Memory B cell (primary cell): ENCODE measurements at regions not wholly inside any gene's neighbourhood (a gene's known extent, or its start where the extent isn't known, plus 50 kb on each side); places are given as distances from the start of the nearest gene placed in this dataset.

ENCODE experiments used
- ATAC-seq: fragments of 150-1000 bp; cut with Tn5 transposase; 2 replicates; pipeline ENCODE4 v1.10.0; 2021; ENCODE audit warnings: low read depth, mild to moderate bottlenecking, moderate library complexity
- DNase-seq, 2 donors: peaks; one replicate each; pipeline ENCODE4 v3.0.0; 2022; ENCODE audit warnings: low spot score in 2 of 2
- H3K27ac Mint-ChIP-seq: one replicate; pipeline ENCODE4 v1.8.0; 2022; ENCODE audit warnings: mild to moderate bottlenecking, moderate library complexity, mixed read lengths
- H3K27me3 Mint-ChIP-seq: one replicate; pipeline ENCODE4 v1.8.0; 2022; ENCODE audit warnings: mixed read lengths
- H3K36me3 Mint-ChIP-seq: one replicate; pipeline ENCODE4 v1.8.0; 2022; ENCODE audit warnings: mild to moderate bottlenecking, mixed read lengths
- H3K4me1 Mint-ChIP-seq: one replicate; pipeline ENCODE4 v1.8.0; 2022; ENCODE audit warnings: mixed read lengths
- H3K4me3 Mint-ChIP-seq: one replicate; pipeline ENCODE4 v1.8.0; 2022; ENCODE audit warnings: mild to moderate bottlenecking, moderate library complexity, mixed read lengths
- H3K9me3 Mint-ChIP-seq: one replicate; pipeline ENCODE4 v1.8.0; 2022; ENCODE audit warnings: mixed read lengths

- DNase-seq = no peak
- Mint-ChIP-seq H3K9me3 (peaks cover 1% of the 10 kb centered on the region), H3K4me1 (no peaks in the 10 kb centered on the region), H3K27ac (no peak overlapping the region), H3K27me3 (no peaks in the 10 kb centered on the region), H3K4me3 (no peak overlapping the region), H3K36me3 (no peaks in the 10 kb centered on the region)
- no peak for ATAC-seq
These were observed 1008.3 kb upstream of the B3GALT2 start for GRCh38 chr1:194194724-194195123.

GRCh38 chr1:194184974-194185373 lies 998.6 kb upstream of the B3GALT2 start:
- Mint-ChIP-seq H3K27ac (no peak overlapping the region), H3K27me3 (no peaks in the 10 kb centered on the region), H3K4me3 (no peak overlapping the region), H3K9me3 (peaks cover 5% of the 10 kb centered on the region), H3K4me1 (no peaks in the 10 kb centered on the region), H3K36me3 (no peaks in the 10 kb centered on the region)
- ATAC-seq (no peak), DNase-seq (no peak)

GRCh38 chr1:194184425-194184824 lies 998.0 kb upstream of the B3GALT2 start:
- Mint-ChIP-seq H3K4me3 (no peak overlapping the region), H3K9me3 (peaks cover 5% of the 10 kb centered on the region), H3K36me3 (no peaks in the 10 kb centered on the region), H3K27me3 (no peaks in the 10 kb centered on the region), H3K27ac (no peak overlapping the region), H3K4me1 (no peaks in the 10 kb centered on the region)
- no peak for ATAC-seq
- DNase-seq = no peak

- peaks cover 5% of the 10 kb centered on the region for H3K9me3 Mint-ChIP-seq
- H3K4me3 Mint-ChIP-seq = no peak overlapping the region
- ATAC-seq = no peak
These were observed 995.4 kb upstream of the B3GALT2 start for GRCh38 chr1:194181845-194182244.

GRCh38 chr1:194176212-194176611 lies 989.8 kb upstream of the B3GALT2 start:
- Mint-ChIP-seq H3K27me3 (no peaks in the 10 kb centered on the region), H3K4me1 (no peaks in the 10 kb centered on the region), H3K4me3 (no peak overlapping the region), H3K9me3 (peaks cover 1% of the 10 kb centered on the region), H3K36me3 (no peaks in the 10 kb centered on the region), H3K27ac (no peak overlapping the region)
- ATAC-seq (no peak), DNase-seq (no peak)

More at GRCh38 chr1:194181845-194182244, 995.4 kb upstream of the B3GALT2 start:
- no peaks in the 10 kb centered on the region for H3K27me3 Mint-ChIP-seq
- no peaks in the 10 kb centered on the region for H3K36me3 Mint-ChIP-seq
- H3K4me1 Mint-ChIP-seq = no peaks in the 10 kb centered on the region
- no peak overlapping the region for H3K27ac Mint-ChIP-seq
- DNase-seq = no peak

- no peak for ATAC-seq
- H3K9me3 Mint-ChIP-seq = no peaks in the 10 kb centered on the region
- DNase-seq = no peak
- H3K27ac Mint-ChIP-seq = no peak overlapping the region
- no peaks in the 10 kb centered on the region for H3K4me1 Mint-ChIP-seq
- no peak overlapping the region for H3K4me3 Mint-ChIP-seq
- no peaks in the 10 kb centered on the region for H3K36me3 Mint-ChIP-seq
- no peaks in the 10 kb centered on the region for H3K27me3 Mint-ChIP-seq
These were observed 988.8 kb upstream of the B3GALT2 start for GRCh38 chr1:194175251-194175650.

DNA sequence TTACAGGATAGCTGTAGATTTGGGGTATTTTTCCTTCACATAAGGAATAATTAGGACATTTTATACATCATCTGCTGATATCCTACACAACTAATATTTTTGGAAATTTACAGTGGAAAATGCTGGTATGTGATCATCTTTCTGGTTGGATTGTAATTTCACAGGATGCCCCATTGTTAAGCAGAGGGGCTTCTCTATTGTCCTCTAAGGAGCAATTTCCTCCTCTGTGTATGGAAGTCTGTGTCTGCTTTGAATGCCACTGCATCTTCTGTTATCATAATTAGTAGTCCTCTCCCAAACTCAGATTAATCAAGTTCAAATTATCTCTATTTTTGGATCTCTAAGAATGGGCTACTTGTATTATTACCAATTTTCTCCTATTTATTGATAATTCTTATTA lies 988.1 kb upstream of the B3GALT2 start:
- DNase-seq (no peak), ATAC-seq (no peak)
- H3K4me1 Mint-ChIP-seq = no peaks in the 10 kb centered on the region
- no peak overlapping the region for H3K27ac Mint-ChIP-seq
- H3K36me3 Mint-ChIP-seq = no peaks in the 10 kb centered on the region
- H3K9me3 Mint-ChIP-seq = no peaks in the 10 kb centered on the region
- no peaks in the 10 kb centered on the region for H3K27me3 Mint-ChIP-seq
- no peak overlapping the region for H3K4me3 Mint-ChIP-seq

DNA sequence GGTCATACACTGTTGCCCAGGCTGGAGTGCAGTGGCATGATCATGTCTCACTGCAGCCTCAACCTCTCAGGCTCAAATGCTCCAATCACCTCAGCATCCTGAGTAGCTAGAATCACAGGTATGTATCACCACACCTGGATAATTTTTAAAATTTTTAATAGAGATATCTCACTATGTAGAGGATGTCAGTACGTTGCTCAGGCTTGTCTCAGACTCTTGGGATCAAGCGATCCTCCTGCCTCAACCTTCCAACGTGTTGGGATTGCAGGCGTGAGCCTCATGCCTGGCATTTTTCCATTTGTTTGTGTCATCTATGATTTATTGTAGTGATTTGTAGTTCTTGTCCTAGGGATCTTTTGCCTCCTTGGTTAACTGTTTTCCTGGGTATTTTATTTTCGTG lies 985.2 kb upstream of the B3GALT2 start:
- ATAC-seq = no peak
- no peak for DNase-seq
- Mint-ChIP-seq H3K4me1 (no peaks in the 10 kb centered on the region), H3K27ac (no peak overlapping the region), H3K27me3 (peaks cover 1% of the 10 kb centered on the region), H3K36me3 (no peaks in the 10 kb centered on the region), H3K4me3 (no peak overlapping the region), H3K9me3 (peaks cover 3% of the 10 kb centered on the region)

DNA sequence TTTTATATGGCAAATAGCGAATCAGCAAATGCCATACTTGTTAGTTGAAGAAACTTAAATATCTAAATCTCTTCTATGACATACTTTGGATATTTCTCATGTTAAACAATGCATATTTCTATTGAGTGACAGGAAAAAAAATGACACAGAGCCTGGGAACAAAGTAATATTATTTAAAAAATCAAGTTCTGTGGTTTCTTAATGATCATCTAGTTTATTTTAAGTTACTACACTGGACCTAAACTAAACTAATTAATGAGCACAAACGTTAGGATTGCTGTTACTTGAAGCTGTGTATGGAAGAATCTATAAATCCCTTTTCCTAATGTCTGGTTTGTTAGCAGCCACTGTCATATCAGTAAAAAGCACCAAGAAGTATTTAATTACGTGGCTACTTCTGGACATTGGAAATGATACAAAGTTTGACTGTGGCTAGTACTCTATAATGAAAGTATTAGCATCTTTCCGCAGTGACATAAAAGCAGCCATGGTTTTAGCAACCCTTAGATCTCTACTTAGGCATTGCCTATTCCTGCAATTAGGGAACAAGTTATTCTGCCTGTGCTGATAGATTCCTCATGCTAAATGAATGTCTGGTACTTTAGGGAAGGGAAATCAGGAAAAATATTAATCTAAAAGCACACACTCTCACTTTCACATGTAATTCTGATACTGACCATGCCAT lies 981.7 kb upstream of the B3GALT2 start:
- ATAC-seq (no peak), DNase-seq (no peak)
- H3K27ac Mint-ChIP-seq = no peak overlapping the region
- no peak overlapping the region for H3K4me3 Mint-ChIP-seq
- peaks cover 1% of the 10 kb centered on the region for H3K27me3 Mint-ChIP-seq
- H3K9me3 Mint-ChIP-seq = peaks cover 3% of the 10 kb centered on the region
- H3K4me1 Mint-ChIP-seq = no peaks in the 10 kb centered on the region
- no peaks in the 10 kb centered on the region for H3K36me3 Mint-ChIP-seq

DNA sequence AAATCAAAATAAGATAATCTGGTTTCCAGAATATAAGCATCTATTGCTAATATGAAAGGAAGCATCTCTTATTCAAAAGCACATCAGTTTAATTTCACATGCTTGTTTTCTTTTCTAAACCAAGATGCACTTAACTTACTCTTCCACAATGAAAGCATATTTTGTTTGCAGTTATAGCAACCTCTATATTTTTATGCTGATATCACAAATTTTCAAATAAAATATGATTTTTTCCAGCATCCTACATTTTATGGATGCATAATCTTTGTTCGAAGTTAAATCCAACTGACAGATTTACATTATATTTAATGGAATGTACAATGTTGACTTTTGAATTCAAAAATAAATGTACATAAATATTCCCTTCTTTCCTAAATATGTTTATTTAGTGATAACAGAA lies 978.3 kb upstream of the B3GALT2 start:
- H3K27ac Mint-ChIP-seq = no peak overlapping the region

DNA sequence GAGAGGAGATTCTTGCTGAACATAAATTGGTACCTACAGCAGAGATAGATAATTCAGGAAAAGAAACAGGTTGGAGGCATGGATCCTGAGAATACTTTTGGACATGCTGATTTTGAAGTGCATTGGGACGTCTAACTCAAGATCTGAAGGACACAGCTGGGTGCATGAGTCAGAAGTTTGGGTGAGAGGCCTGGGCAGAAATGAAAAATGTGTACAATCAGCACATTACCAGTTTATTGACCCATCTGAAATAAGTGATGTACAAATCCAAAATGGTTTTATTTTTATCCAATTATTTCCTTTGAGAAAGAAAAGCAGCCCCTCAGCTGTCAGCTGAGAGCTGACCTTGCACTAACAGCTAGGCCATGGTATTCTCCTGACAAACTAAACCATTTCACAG lies 975.2 kb upstream of the B3GALT2 start:
- ATAC-seq (no peak), DNase-seq (no peak)
- Mint-ChIP-seq H3K4me1 (no peaks in the 10 kb centered on the region), H3K27me3 (peaks cover 7% of the 10 kb centered on the region), H3K36me3 (no peaks in the 10 kb centered on the region), H3K4me3 (no peak overlapping the region), H3K27ac (no peak overlapping the region), H3K9me3 (peaks cover 2% of the 10 kb centered on the region)

More for the DNA sequence above, 978.3 kb upstream of the B3GALT2 start:
- Mint-ChIP-seq H3K4me1 (no peaks in the 10 kb centered on the region), H3K27me3 (peaks cover 6% of the 10 kb centered on the region), H3K9me3 (peaks cover 3% of the 10 kb centered on the region), H3K36me3 (no peaks in the 10 kb centered on the region), H3K4me3 (no peak overlapping the region)
- ATAC-seq (no peak), DNase-seq (no peak)

- no peaks in the 10 kb centered on the region for H3K36me3 Mint-ChIP-seq
- DNase-seq (no peak), ATAC-seq (no peak)
- H3K9me3 Mint-ChIP-seq = peaks cover 2% of the 10 kb centered on the region
- H3K27ac Mint-ChIP-seq = no peak overlapping the region
- no peak overlapping the region for H3K4me3 Mint-ChIP-seq
- no peaks in the 10 kb centered on the region for H3K4me1 Mint-ChIP-seq
- peaks cover 7% of the 10 kb centered on the region for H3K27me3 Mint-ChIP-seq
These were observed 973.5 kb upstream of the B3GALT2 start for GRCh38 chr1:194159941-194160340.

DNA sequence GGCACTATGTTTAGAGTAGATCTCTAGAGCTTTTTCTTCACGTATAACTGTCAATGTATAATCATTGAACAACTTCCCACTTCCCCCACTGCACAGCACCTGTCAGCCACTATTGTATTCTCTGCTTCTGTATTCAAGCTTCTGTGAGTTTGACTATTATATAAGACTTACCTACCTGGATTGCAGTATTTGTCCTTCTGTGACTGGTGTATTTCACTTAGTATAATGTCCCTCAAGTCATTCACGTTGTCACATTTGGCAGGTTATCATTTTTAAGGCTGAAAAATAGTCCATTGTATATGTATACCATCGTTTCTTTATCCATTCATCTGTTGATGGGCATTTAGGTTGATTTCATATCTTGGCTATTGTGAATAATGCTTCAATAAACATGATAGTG lies 969.5 kb upstream of the B3GALT2 start:
- ATAC-seq = no peak
- H3K9me3 Mint-ChIP-seq = peaks cover 2% of the 10 kb centered on the region
- H3K27me3 Mint-ChIP-seq = peaks cover 4% of the 10 kb centered on the region
- no peak for DNase-seq
- no peak overlapping the region for H3K27ac Mint-ChIP-seq
- H3K36me3 Mint-ChIP-seq = no peaks in the 10 kb centered on the region
- peaks cover 3% of the 10 kb centered on the region for H3K4me1 Mint-ChIP-seq
- H3K4me3 Mint-ChIP-seq = no peak overlapping the region

DNA sequence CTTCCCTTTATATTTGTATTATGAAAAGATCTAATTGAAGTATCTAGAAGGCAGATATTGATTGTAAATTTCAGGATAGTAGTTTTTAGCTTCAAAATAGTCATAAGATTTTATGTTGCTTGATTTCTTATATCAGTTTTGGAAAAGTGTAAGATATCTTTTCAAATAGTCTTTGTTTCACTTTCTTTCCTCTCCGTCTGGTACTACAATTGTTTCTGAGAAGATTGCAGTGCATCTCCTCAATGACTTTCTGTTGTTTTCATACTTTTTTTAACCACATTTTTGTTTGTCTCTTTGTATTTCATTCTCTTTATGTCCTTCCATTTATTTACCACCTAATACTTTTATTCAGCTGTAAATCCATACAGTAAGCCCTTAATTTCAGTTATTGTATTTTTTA lies 964.6 kb upstream of the B3GALT2 start:
- no peak for DNase-seq
- Mint-ChIP-seq H3K36me3 (no peaks in the 10 kb centered on the region), H3K27ac (no peak overlapping the region), H3K4me1 (peaks cover 3% of the 10 kb centered on the region), H3K9me3 (no peaks in the 10 kb centered on the region), H3K27me3 (no peaks in the 10 kb centered on the region), H3K4me3 (peak overlapping the region; percentile 69)
- no peak for ATAC-seq

DNA sequence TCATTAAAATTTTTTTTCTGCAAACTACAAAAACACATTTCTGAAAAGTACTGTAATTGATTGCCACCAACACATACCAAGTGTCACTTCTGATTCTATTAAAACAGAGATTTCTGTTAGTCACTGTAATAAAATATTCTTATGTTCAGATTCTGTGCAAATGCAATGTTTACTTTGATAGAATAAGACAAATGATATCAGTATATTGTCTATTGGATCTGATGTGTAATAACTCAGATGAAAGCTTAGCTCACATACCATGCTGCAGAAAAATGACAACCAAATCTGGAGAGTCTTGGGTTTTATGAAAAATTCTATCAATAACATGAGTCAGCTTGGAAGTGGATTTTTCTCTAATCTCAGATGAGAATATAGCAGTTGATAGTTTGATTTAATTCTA lies 963.8 kb upstream of the B3GALT2 start:
- Mint-ChIP-seq H3K27ac (no peak overlapping the region), H3K27me3 (no peaks in the 10 kb centered on the region), H3K36me3 (no peaks in the 10 kb centered on the region), H3K4me1 (peaks cover 3% of the 10 kb centered on the region), H3K4me3 (no peak overlapping the region), H3K9me3 (no peaks in the 10 kb centered on the region)
- ATAC-seq (no peak), DNase-seq (no peak)
